K562 (cell line): ENCODE measurements at regions not wholly inside any gene's neighbourhood (a gene's known extent, or its start where the extent isn't known, plus 50 kb on each side); places are given as distances from the start of the nearest gene placed in this dataset.

Experiments
- ATAC-seq: fragments of 200-7000 bp; cut with Tn5 transposase; 3 replicates; pipeline ENCODE4 v1.9.1; 2020; ENCODE audit warnings: moderate library complexity
- BruUV-seq: library from RNA; stranded (reverse); fragments of 400-500 nt; replicated peaks from 2 replicates; lab custom pipeline; 2021; lab: Mats Ljungman, UMichigan
- CTCF ChIA-PET: fragments of 300-600 bp; formaldehyde crosslinking; extraction: SDS; loops from one replicate; lab custom pipeline; 2021; ENCODE audit warnings: low intra/inter-chr PET ratio; lab: Yijun Ruan, JAX
- POLR2A ChIA-PET: fragments of 300-600, 350-650 bp; sonication (Branson Sonifier 250); formaldehyde crosslinking; extraction: SDS; loops from one replicate; lab custom pipeline; 2021; ENCODE audit warnings: antibody characterized with exemption, inconsistent platforms; lab: Yijun Ruan, JAX
- DNase-seq, 4 experiments: peaks; one replicate each; pipeline versions ENCODE4 v3.0.0 to v3.0.0-alpha.2; 2011 to 2018; ENCODE audit warnings: low spot score in 3 of 4, mixed read lengths in 3 of 4; ENCODE audit errors: extremely low read depth in 1 of 4
- FAIRE-seq: peaks from 2 replicates; lab custom pipeline; 2011; peaks lifted over from hg19 to GRCh38; lab: Jason Lieb, UNC
- H2AFZ ChIP-seq: 2 replicates; pipeline ENCODE4 v1.6.0; 2011; ENCODE audit warnings: low read depth, low read length, control low read depth, inconsistent platforms
- H3K27ac ChIP-seq: fragments of 200-600 bp; 3 replicates; pipeline ENCODE4 v1.8.0; 2011; ENCODE audit warnings: low read depth, mild to moderate bottlenecking, control low read depth, inconsistent platforms, low read length, moderate library complexity, mixed read lengths; ENCODE audit errors: extremely low read depth
- H3K27me3 ChIP-seq, 2 experiments: fragments of 300-600 bp in 1 of 2; 2 replicates in 1 of 2; 3 replicates in 1 of 2; pipeline versions ENCODE4 v1.6.0 to v1.8.0; 2011; ENCODE audit warnings: inconsistent platforms in 2 of 2, low read length in 2 of 2, mild to moderate bottlenecking in 1 of 2, mixed read lengths in 1 of 2, moderate library complexity in 1 of 2; ENCODE audit not compliant: control insufficient read depth in 2 of 2, insufficient read depth in 2 of 2
- H3K36me3 ChIP-seq: fragments of 300-600 bp; 3 replicates; pipeline ENCODE4 v1.8.0; 2011; ENCODE audit warnings: mild to moderate bottlenecking, low read length, inconsistent platforms; ENCODE audit not compliant: control insufficient read depth, insufficient read depth
- H3K4me1 ChIP-seq, 2 experiments: fragments of 200-600 bp in 1 of 2; replicated peaks in 1 of 2; 2 replicates in 1 of 2; 3 replicates in 1 of 2; pipeline versions ENCODE4 v1.5.1 to v1.8.0; 2011; ENCODE audit warnings: inconsistent platforms in 2 of 2, low read length in 2 of 2, mild to moderate bottlenecking in 1 of 2, mixed read lengths in 1 of 2, moderate library complexity in 1 of 2; ENCODE audit not compliant: control insufficient read depth in 2 of 2, insufficient read depth in 2 of 2
- H3K4me2 ChIP-seq: 2 replicates; pipeline ENCODE4 v1.6.1; 2011; ENCODE audit warnings: low read length, control low read depth, inconsistent platforms, mixed read lengths; ENCODE audit not compliant: insufficient read depth
- H3K4me3 ChIP-seq: fragments of 200-600 bp; sonication (generic), shearing (Covaris generic); 2 replicates; pipeline ENCODE4 v1.5.1; 2016; ENCODE audit warnings: control low read depth, inconsistent platforms
- H3K79me2 ChIP-seq: fragments of 200-600 bp; 3 replicates; pipeline ENCODE4 v1.8.0; 2011; ENCODE audit warnings: low read length, inconsistent platforms; ENCODE audit not compliant: control insufficient read depth, insufficient read depth
- H3K9ac ChIP-seq, 2 experiments: 2 replicates each; pipeline versions ENCODE4 v1.6.0 to v1.6.1; 2011; ENCODE audit warnings: low read depth in 2 of 2, low read length in 2 of 2, control low read depth in 1 of 2, inconsistent platforms in 1 of 2, mild to moderate bottlenecking in 1 of 2, mixed read lengths in 1 of 2; ENCODE audit not compliant: insufficient read depth in 1 of 2
- H3K9me1 ChIP-seq: one replicate; pipeline ENCODE4 v1.6.0; 2011; ENCODE audit warnings: inconsistent platforms, mild to moderate bottlenecking, low read length, moderate library complexity; ENCODE audit not compliant: control insufficient read depth, insufficient read depth
- H3K9me3 ChIP-seq: replicated peaks from 2 replicates; pipeline ENCODE4 v1.5.1; 2011; ENCODE audit warnings: low read depth, low read length, inconsistent platforms; ENCODE audit not compliant: control insufficient read depth, insufficient read depth
- H4K20me1 ChIP-seq: replicated peaks from 2 replicates; pipeline ENCODE4 v1.6.1; 2011; ENCODE audit warnings: low read length, inconsistent platforms, mixed read lengths; ENCODE audit not compliant: control insufficient read depth, insufficient read depth
- GTF3C2 ChIP-seq: IDR thresholded peaks from 3 replicates; pipeline ENCODE4 v1.6.1; 2011; ENCODE audit warnings: borderline replicate concordance, mild to moderate bottlenecking, moderate library complexity; ENCODE audit not compliant: insufficient read length; ENCODE audit errors: extremely low read depth
- KLF13 ChIP-seq: fragments of 450-650 bp; IDR thresholded peaks from 2 replicates; pipeline ENCODE4 v1.6.1; 2016; ENCODE audit warnings: missing genetic modification characterization, low read depth, mild to moderate bottlenecking, missing compliant biosample characterization, moderate library complexity, borderline replicate concordance
- L3MBTL2 ChIP-seq: fragments of 450-650 bp; IDR thresholded peaks from 2 replicates; pipeline ENCODE4 v1.6.1; 2016; ENCODE audit warnings: mild to moderate bottlenecking, moderate library complexity
- RERE ChIP-seq: sonication (generic); formaldehyde crosslinking; IDR thresholded peaks from 2 replicates; pipeline ENCODE4 v1.8.0; 2023; ENCODE audit warnings: missing genetic modification reagents, mild to moderate bottlenecking, borderline replicate concordance
- ZNF561 ChIP-seq: fragments of 450-650 bp; formaldehyde crosslinking; conservative IDR thresholded peaks from 2 replicates; pipeline ENCODE4 v1.4.0; 2020; ENCODE audit warnings: mild to moderate bottlenecking, moderate library complexity
- WGBS: fragments of 100-300 bp; shearing (Covaris generic); methylation state at CpG from one replicate; pipeline ENCODE4 v1.1.6; 2016; ENCODE audit warnings: low coverage, mixed read lengths; ENCODE audit not compliant: insufficient coverage; ENCODE audit errors: missing lambda C conversion rate; 5-methylcytosine and 5-hydroxymethylcytosine counted together
- in situ Hi-C: fragments of 300-500 bp; cut with MboI; formaldehyde crosslinking; loops from 4 replicates; pipeline ENCODE4 v1.15.0; 2018; ENCODE audit warnings: inconsistent platforms, mixed read lengths
- intact Hi-C: fragments of 100-400 bp; cut with micrococcal nuclease; formaldehyde crosslinking; loops from 2 replicates; pipeline ENCODE4 v1.14.2; 2022

DNA sequence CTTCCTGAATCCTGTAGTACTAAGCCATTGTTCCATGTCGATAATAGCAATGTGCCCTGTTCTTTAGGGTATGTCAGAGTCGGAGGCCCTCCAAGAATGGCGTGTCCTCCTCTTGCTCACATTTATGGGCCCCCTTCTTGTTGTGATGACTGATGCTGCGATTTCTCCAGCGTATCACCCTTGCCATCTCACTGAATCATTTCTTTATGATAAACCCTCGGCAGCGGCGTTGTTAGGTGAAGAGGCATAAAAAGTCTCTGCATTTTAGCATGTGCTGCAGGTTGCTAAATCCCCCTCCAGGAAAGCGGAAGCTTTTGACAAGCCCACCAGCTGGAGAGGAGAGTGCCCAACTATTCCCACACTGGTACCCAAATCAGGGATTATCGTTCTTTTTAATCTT lies 1045.3 kb downstream of the BRD1 start:
- H2AFZ ChIP-seq = no peak overlapping the region
- no peak overlapping the region for H3K4me3 ChIP-seq
- peaks cover 0 to 6% of the 10 kb centered on the region in 2 experiments; a peak in 1 of 5 replicates for H3K27me3 ChIP-seq
- H3K79me2 ChIP-seq = no peaks in the 10 kb centered on the region
- CTCF ChIA-PET = no interaction called here
- no peak overlapping the region for H3K4me2 ChIP-seq
- no peaks in the 10 kb centered on the region for H3K9me1 ChIP-seq
- H3K9ac ChIP-seq = no peak overlapping the region
- intact Hi-C loops (no loop called here), in situ Hi-C loops (no loop called here)
- WGBS = 0% methylated on average over 7 of the region's 10 CpGs
- ATAC-seq (no peak), DNase-seq (no peak), FAIRE-seq (no peak)
- H3K4me1 ChIP-seq = no peaks in the 10 kb centered on the region
- H3K36me3 ChIP-seq = no peaks in the 10 kb centered on the region
- H3K27ac ChIP-seq = no peak overlapping the region
- POLR2A ChIA-PET = no interaction called here
- BruUV-seq = no TSS peak
- H3K9me3 ChIP-seq = no peaks in the 10 kb centered on the region
- no peaks in the 10 kb centered on the region for H4K20me1 ChIP-seq
- TF ChIP-seq ZNF561 (CRISPR knock-in tag) (no peak), KLF13 (tag) (no peak), L3MBTL2 (no peak), RERE (no peak), GTF3C2 (no peak)
